Activated naive CD4-positive, alpha-beta T cell treated with anti-CD3 and anti-CD28 coated beads, Interleukin-2, amount 50 U/mL, for 72 hours (primary cell): ENCODE measurements at regions not wholly inside any gene's neighbourhood (a gene's known extent, or its start where the extent isn't known, plus 50 kb on each side); places are given as distances from the start of the nearest gene placed in this dataset.

Experiments used
- ATAC-seq, 2 donors: fragments of 150-1000 bp; cut with Tn5 transposase; 2 replicates each; pipeline ENCODE4 v1.10.0; 2021; ENCODE audit warnings: mild to moderate bottlenecking in 2 of 2, moderate library complexity in 2 of 2
- DNase-seq, 2 donors: peaks; one replicate each; pipeline ENCODE4 v3.0.0; 2021 to 2022; ENCODE audit warnings: low spot score in 2 of 2
- H3K27ac Mint-ChIP-seq, 2 donors: one replicate each; pipeline ENCODE4 v1.8.0; 2022; ENCODE audit warnings: mild to moderate bottlenecking in 2 of 2, mixed read lengths in 2 of 2
- H3K36me3 Mint-ChIP-seq, 2 donors: one replicate each; pipeline ENCODE4 v1.8.0; 2022; ENCODE audit warnings: mixed read lengths in 2 of 2
- H3K9me3 Mint-ChIP-seq, 2 donors: one replicate each; pipeline ENCODE4 v1.8.0; 2022; ENCODE audit warnings: mixed read lengths in 2 of 2

- no peaks in the 10 kb centered on the region for H3K36me3 Mint-ChIP-seq
- no peaks in the 10 kb centered on the region for H3K9me3 Mint-ChIP-seq
- no peak for DNase-seq
- ATAC-seq: no peak
- no peak overlapping the region for H3K27ac Mint-ChIP-seq
Observed at GRCh38 chr6:168128631-168129291, 49.7 kb upstream of the FRMD1 start.
